ENCODE measurements at regions not wholly inside any gene's neighbourhood (a gene's known extent, or its start where the extent isn't known, plus 50 kb on each side); places are given as distances from the start of the nearest gene placed in this dataset.

DNA sequence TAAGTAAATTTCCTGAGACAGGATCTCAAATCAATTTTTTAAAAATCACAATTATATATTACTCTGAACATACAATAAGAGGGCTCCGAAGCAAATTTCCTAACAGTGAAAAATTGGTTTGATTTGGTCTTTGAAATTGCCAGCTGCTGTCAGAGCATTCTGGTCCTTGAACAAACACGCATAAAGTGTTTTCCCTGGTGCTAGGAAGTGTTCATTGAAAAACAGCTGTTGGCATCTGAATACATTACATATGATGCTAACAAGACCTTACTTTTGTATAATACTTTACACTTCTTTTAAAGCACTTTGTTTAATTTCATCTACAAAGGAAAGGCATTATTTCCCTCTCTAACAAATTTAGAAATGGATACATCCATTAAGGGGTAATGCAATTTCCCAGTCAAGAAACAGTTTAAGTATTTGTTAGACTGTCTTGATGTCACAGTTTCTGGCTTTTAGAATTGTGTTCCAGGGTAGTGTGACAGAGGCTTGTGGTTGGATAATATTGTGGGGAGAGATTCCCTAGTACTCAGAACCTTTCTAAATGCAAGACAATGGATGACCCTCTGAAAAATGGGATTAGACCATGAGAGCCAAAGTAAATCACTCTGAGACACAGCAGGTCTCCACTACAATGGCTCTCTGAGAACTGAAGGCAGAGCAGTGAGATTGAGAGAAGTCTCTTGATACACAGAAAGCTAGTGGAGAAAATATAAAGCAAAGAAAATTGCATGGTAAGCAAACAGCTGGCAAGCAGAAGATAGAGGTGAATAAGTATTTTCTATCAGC lies 299.0 kb downstream of the TRIB2 start:
- TF ChIP-seq, protein P1, sequence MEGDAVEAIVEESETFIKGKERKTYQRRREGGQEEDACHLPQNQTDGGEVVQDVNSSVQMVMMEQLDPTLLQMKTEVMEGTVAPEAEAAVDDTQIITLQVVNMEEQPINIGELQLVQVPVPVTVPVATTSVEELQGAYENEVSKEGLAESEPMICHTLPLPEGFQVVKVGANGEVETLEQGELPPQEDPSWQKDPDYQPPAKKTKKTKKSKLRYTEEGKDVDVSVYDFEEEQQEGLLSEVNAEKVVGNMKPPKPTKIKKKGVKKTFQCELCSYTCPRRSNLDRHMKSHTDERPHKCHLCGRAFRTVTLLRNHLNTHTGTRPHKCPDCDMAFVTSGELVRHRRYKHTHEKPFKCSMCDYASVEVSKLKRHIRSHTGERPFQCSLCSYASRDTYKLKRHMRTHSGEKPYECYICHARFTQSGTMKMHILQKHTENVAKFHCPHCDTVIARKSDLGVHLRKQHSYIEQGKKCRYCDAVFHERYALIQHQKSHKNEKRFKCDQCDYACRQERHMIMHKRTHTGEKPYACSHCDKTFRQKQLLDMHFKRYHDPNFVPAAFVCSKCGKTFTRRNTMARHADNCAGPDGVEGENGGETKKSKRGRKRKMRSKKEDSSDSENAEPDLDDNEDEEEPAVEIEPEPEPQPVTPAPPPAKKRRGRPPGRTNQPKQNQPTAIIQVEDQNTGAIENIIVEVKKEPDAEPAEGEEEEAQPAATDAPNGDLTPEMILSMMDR (IDR thresholded peaks at IDR 0.05; ENCODE audit: low read depth, low read length): no peak
- TF ChIP-seq EZH2phosphoT487 (IDR thresholded peaks at IDR 0.05; ENCODE audit: low read depth): no peak
- Histone ChIP-seq H3K9ac (ENCODE audit: low read length) (no peak overlapping the region), H3K27me3 (ENCODE audit: low read depth, low read length) (no peaks in the 10 kb centered on the region), H2AFZ (ENCODE audit: low read depth, low read length) (no peak overlapping the region), H3K9me3 (ENCODE audit: insufficient read depth, low read length) (no peaks in the 10 kb centered on the region), H3K4me3 (ENCODE audit: low read length) (no peak overlapping the region), H3K4me1 (ENCODE audit: low read length) (no peaks in the 10 kb centered on the region), H3K27ac (ENCODE audit: low read length) (no peak overlapping the region), H3K4me2 (ENCODE audit: low read length) (no peak overlapping the region), H3K36me3 (replicated peaks; ENCODE audit: low read depth, low read length) (no peaks in the 10 kb centered on the region), H3K79me2 (ENCODE audit: low read length) (no peaks in the 10 kb centered on the region), H4K20me1 (ENCODE audit: insufficient read depth, low read length) (no peaks in the 10 kb centered on the region)

DNA sequence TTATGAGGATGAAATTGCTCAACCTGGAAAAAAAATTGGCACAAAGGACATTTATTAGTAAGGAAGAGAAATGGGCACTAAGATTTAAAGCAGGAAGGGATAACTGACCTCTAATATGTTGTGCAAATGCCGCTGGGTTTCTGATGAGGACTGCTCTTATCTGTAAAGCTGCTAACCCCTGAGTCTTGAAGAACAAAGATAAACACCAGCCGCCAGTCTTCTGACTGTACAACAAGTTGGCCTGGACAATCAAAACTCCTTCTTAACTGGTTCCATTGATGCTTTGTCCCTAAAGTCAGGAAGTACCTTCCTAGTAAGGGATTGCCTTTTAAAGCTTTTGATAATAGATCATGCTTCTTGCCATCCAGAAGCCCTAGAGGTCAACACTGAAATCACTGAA lies 301.8 kb downstream of the TRIB2 start:
- Histone ChIP-seq H2AFZ (ENCODE audit: low read depth, low read length) (no peak overlapping the region), H3K79me2 (ENCODE audit: low read length) (no peaks in the 10 kb centered on the region), H3K9ac (ENCODE audit: low read length) (no peak overlapping the region), H3K36me3 (replicated peaks; ENCODE audit: low read depth, low read length) (no peaks in the 10 kb centered on the region), H4K20me1 (ENCODE audit: insufficient read depth, low read length) (no peaks in the 10 kb centered on the region), H3K9me3 (ENCODE audit: insufficient read depth, low read length) (no peaks in the 10 kb centered on the region), H3K27ac (ENCODE audit: low read length) (no peak overlapping the region), H3K4me1 (ENCODE audit: low read length) (no peaks in the 10 kb centered on the region), H3K27me3 (ENCODE audit: low read depth, low read length) (no peaks in the 10 kb centered on the region), H3K4me2 (ENCODE audit: low read length) (no peak overlapping the region), H3K4me3 (ENCODE audit: low read length) (no peak overlapping the region)
- no peak for TF ChIP-seq EZH2phosphoT487 (IDR thresholded peaks at IDR 0.05; ENCODE audit: low read depth)
- TF ChIP-seq, protein P1 (IDR thresholded peaks at IDR 0.05; ENCODE audit: low read depth, low read length): no peak

DNA sequence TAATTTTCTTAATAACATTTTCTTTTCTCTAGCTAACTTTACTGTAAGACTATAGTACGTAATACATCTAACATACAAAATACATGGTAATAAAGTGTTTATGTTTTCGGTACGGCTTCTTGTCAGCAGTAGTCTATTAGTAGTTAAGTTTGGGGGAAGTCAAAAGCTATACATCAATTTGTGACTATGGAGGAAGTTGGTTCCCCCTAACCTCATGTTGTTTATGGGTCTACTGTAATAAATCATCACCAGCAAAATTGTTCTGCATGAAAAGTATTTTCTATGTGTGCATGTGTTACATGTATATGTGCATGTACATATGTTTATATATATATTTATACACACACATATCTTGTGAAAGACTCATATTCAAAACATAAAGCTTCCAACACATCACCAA lies 303.0 kb downstream of the TRIB2 start:
- H3K36me3 ChIP-seq (replicated peaks; ENCODE audit: low read depth, low read length): no peaks in the 10 kb centered on the region
- H3K79me2 ChIP-seq (ENCODE audit: low read length): no peaks in the 10 kb centered on the region
- TF ChIP-seq, protein P1 (IDR thresholded peaks at IDR 0.05; ENCODE audit: low read depth, low read length): no peak
- no peak for TF ChIP-seq EZH2phosphoT487 (IDR thresholded peaks at IDR 0.05; ENCODE audit: low read depth)
- no peaks in the 10 kb centered on the region for H3K4me1 ChIP-seq (ENCODE audit: low read length)
- no peak overlapping the region for H3K9ac ChIP-seq (ENCODE audit: low read length)
- H3K27me3 ChIP-seq (ENCODE audit: low read depth, low read length): no peaks in the 10 kb centered on the region
- no peak overlapping the region for H3K27ac ChIP-seq (ENCODE audit: low read length)
- H4K20me1 ChIP-seq (ENCODE audit: insufficient read depth, low read length): no peaks in the 10 kb centered on the region
- no peaks in the 10 kb centered on the region for H3K9me3 ChIP-seq (ENCODE audit: insufficient read depth, low read length)
- no peak overlapping the region for H3K4me2 ChIP-seq (ENCODE audit: low read length)
- H2AFZ ChIP-seq (ENCODE audit: low read depth, low read length): no peak overlapping the region
- H3K4me3 ChIP-seq (ENCODE audit: low read length): no peak overlapping the region

DNA sequence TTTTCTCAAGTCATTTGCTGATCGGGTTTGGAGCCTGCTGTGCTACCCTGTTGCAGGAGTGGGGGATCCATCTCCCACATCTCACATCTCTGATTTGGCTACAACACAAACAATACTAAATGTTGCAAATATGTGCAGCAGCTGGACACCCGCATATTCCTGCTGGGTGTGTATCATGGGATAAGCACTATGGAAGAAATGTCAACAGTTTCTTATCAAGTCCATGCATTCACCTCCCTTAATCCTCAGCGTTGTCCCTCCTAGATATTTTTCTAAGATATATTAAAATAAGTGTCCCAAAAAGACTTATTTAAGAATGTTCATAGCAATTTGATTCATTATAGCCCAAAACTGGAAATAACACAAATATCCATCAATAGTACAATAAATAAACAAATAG lies 303.7 kb downstream of the TRIB2 start:
- Histone ChIP-seq H3K9me3 (ENCODE audit: insufficient read depth, low read length) (no peaks in the 10 kb centered on the region), H4K20me1 (ENCODE audit: insufficient read depth, low read length) (no peaks in the 10 kb centered on the region), H3K79me2 (ENCODE audit: low read length) (no peaks in the 10 kb centered on the region), H3K4me2 (ENCODE audit: low read length) (no peak overlapping the region), H3K27ac (ENCODE audit: low read length) (no peak overlapping the region), H2AFZ (ENCODE audit: low read depth, low read length) (no peak overlapping the region), H3K9ac (ENCODE audit: low read length) (no peak overlapping the region), H3K4me1 (ENCODE audit: low read length) (no peaks in the 10 kb centered on the region), H3K27me3 (ENCODE audit: low read depth, low read length) (no peaks in the 10 kb centered on the region), H3K36me3 (replicated peaks; ENCODE audit: low read depth, low read length) (no peaks in the 10 kb centered on the region), H3K4me3 (ENCODE audit: low read length) (no peak overlapping the region)
- TF ChIP-seq, protein P1 (IDR thresholded peaks at IDR 0.05; ENCODE audit: low read depth, low read length): no peak
- TF ChIP-seq EZH2phosphoT487 (IDR thresholded peaks at IDR 0.05; ENCODE audit: low read depth): no peak

Data from OCI-LY3 (cell line).